ENCODE measurements at regions not wholly inside any gene's neighbourhood (a gene's known extent, or its start where the extent isn't known, plus 50 kb on each side); places are given as distances from the start of the nearest gene placed in this dataset.

DNA sequence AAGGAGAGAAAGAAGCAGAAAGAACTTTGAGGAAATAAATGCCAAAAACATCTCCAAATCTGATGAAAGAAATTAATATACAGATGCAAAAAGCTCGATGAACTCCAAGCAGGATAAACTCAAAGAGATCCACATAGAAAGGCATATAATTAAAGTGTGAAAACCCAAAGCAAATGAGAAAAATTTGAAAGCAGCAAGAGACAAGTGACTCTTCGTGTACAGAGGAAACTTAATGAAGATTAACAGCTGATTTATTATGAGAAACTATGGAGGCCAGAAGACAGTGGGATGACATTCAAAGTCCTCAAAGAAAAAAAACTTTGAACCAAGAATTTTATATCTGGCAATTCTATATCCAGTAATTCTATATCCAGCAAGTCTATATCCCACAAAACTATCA is 163.0 kb upstream of the TMCC3 start:
- H3K4me1 ChIP-seq (replicated peaks) = no peaks in the 10 kb centered on the region
- H3K27me3 ChIP-seq (replicated peaks; ENCODE audit: insufficient read depth) = no peaks in the 10 kb centered on the region
- no peak overlapping the region for H3K27ac ChIP-seq
- intact Hi-C loops (cut with DNase I) = no loop called here
- WGBS = 86% methylated on average over 2 of the region's 2 CpGs
- TF ChIP-seq, protein P1, sequence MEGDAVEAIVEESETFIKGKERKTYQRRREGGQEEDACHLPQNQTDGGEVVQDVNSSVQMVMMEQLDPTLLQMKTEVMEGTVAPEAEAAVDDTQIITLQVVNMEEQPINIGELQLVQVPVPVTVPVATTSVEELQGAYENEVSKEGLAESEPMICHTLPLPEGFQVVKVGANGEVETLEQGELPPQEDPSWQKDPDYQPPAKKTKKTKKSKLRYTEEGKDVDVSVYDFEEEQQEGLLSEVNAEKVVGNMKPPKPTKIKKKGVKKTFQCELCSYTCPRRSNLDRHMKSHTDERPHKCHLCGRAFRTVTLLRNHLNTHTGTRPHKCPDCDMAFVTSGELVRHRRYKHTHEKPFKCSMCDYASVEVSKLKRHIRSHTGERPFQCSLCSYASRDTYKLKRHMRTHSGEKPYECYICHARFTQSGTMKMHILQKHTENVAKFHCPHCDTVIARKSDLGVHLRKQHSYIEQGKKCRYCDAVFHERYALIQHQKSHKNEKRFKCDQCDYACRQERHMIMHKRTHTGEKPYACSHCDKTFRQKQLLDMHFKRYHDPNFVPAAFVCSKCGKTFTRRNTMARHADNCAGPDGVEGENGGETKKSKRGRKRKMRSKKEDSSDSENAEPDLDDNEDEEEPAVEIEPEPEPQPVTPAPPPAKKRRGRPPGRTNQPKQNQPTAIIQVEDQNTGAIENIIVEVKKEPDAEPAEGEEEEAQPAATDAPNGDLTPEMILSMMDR (IDR thresholded peaks at IDR 0.05) = no peak
- no peak for TF ChIP-seq POLR2AphosphoS5 (IDR thresholded peaks at IDR 0.05)
- TF ChIP-seq POLR2A (IDR thresholded peaks at IDR 0.05) = no peak
- H3K4me3 ChIP-seq = no peak overlapping the region
- no peak for DNase-seq (ENCODE audit: low spot score)
- H3K9me3 ChIP-seq = no peaks in the 10 kb centered on the region
- H3K36me3 ChIP-seq = no peaks in the 10 kb centered on the region

DNA sequence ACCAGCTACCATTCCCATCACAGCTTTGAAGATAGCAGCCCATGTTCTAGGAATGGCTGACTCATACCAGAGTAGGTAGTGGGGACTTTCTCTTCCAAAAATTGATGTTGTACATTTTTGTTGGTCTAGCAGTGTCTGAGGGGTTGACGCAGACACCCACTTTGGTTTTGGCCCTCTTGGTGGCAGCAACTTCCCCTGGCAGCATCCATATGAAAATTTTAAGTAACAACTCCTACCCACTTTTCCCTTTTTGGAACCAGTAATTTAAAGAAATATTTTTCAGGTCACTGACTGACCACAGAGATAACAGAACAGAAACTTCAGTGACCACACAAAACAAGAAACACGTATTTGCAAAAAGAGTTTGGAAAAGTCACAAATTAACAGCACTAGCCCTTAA is 162.0 kb upstream of the TMCC3 start:
- 92% methylated on average over 2 of the region's 2 CpGs for WGBS
- no peak for DNase-seq (ENCODE audit: low spot score)
- Histone ChIP-seq H3K4me1 (replicated peaks) (no peaks in the 10 kb centered on the region), H3K4me3 (no peak overlapping the region), H3K36me3 (no peaks in the 10 kb centered on the region), H3K27me3 (replicated peaks; ENCODE audit: insufficient read depth) (no peaks in the 10 kb centered on the region), H3K9me3 (no peaks in the 10 kb centered on the region), H3K27ac (no peak overlapping the region)
- TF ChIP-seq, protein P1 (IDR thresholded peaks at IDR 0.05) = no peak
- intact Hi-C loops (cut with DNase I) = no loop called here

DNA sequence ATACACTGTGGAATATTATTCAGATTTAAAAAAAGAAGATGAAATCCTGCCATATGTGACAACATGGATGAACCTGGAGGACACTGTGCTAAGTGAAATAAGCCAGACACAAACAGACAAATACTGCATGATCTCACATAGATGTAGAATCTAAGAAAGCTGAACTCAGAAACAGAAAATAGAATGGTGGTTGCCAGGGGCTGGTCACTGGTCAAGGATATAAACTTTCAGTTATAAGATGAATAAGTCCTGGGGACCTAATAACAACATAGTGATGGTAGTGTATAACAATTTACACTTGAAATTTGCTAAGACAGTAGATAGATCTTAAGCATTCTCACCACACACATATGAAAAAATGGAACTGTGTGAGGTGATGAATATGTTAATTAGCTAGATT is 161.3 kb upstream of the TMCC3 start:
- H3K36me3 ChIP-seq = no peaks in the 10 kb centered on the region
- no peaks in the 10 kb centered on the region for H3K4me1 ChIP-seq (replicated peaks)
- TF ChIP-seq, protein P1 (IDR thresholded peaks at IDR 0.05) = no peak
- TF ChIP-seq POLR2A (IDR thresholded peaks at IDR 0.05) (no peak), POLR2AphosphoS5 (IDR thresholded peaks at IDR 0.05) (no peak)
- no peaks in the 10 kb centered on the region for H3K27me3 ChIP-seq (replicated peaks; ENCODE audit: insufficient read depth)
- intact Hi-C loops (cut with DNase I) = no loop called here
- no peak overlapping the region for H3K27ac ChIP-seq
- no peak for DNase-seq (ENCODE audit: low spot score)
- no peaks in the 10 kb centered on the region for H3K9me3 ChIP-seq
- no peak overlapping the region for H3K4me3 ChIP-seq

DNA sequence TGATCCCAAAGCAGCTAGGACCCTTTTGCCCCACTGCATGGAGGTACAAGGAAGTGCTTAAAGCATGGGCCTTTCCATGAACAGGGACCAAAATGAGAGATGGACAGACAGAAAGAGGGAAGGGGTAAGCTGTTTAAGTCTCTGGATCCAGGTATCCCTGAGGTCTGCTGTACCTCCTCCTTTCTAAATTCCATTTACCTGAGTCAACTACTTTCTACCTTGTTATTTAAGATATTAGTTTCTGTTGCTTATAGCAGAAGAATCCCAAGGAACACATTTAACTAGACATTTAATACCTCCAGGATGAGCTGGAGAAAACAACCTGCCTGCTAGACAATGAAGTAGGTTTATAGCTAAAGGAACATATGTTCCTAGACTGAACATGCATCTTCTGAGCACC is 157.6 kb upstream of the TMCC3 start:
- no peaks in the 10 kb centered on the region for H3K9me3 ChIP-seq
- intact Hi-C loops (cut with DNase I) = no loop called here

DNA sequence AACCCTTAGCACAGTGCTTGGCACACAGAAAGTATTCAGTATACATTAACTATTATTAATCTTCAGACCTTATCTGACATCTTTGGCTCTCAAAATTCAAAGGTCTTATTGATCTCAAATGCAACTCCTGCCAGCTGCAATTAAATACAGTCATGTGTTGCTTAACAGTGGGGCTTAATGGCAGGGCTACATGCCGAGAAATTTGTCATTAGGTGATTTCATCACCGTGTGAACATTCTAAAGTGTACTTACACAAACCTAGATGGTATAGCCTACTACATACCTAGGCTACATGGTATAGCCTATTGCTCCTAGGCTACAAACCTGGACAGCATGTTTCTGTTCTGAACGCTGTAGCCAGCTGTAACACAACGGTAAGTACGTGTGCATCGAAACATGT is 156.3 kb upstream of the TMCC3 start:
- Histone ChIP-seq H3K27ac (no peak overlapping the region), H3K4me3 (no peak overlapping the region), H3K9me3 (no peaks in the 10 kb centered on the region), H3K36me3 (no peaks in the 10 kb centered on the region), H3K27me3 (replicated peaks; ENCODE audit: insufficient read depth) (no peaks in the 10 kb centered on the region), H3K4me1 (replicated peaks) (no peaks in the 10 kb centered on the region)
- no peak for TF ChIP-seq POLR2A (IDR thresholded peaks at IDR 0.05)
- TF ChIP-seq, protein P1 (IDR thresholded peaks at IDR 0.05) = no peak
- TF ChIP-seq POLR2AphosphoS5 (IDR thresholded peaks at IDR 0.05) = no peak
- intact Hi-C loops (cut with DNase I) = no loop called here
- no peak for DNase-seq (ENCODE audit: low spot score)
- WGBS = 84% methylated on average over 6 of the region's 6 CpGs

More for the DNA sequence above, 157.6 kb upstream of the TMCC3 start:
- Histone ChIP-seq H3K36me3 (no peaks in the 10 kb centered on the region), H3K4me3 (no peak overlapping the region), H3K4me1 (replicated peaks) (no peaks in the 10 kb centered on the region), H3K27ac (no peak overlapping the region), H3K27me3 (replicated peaks; ENCODE audit: insufficient read depth) (no peaks in the 10 kb centered on the region)
- TF ChIP-seq POLR2A (IDR thresholded peaks at IDR 0.05) (no peak), POLR2AphosphoS5 (IDR thresholded peaks at IDR 0.05) (no peak)
- TF ChIP-seq, protein P1 (IDR thresholded peaks at IDR 0.05) = no peak
- no peak for DNase-seq (ENCODE audit: low spot score)

Measured in prostate gland (tissue), 2 donors.